Gastroesophageal sphincter (tissue), 3 donors: ENCODE measurements at regions not wholly inside any gene's neighbourhood (a gene's known extent, or its start where the extent isn't known, plus 50 kb on each side); places are given as distances from the start of the nearest gene placed in this dataset.

Experiments
- CTCF ChIP-seq, 4 experiments: fragments of 200-600 bp in 2 of 4; fragments of 450-650 bp in 2 of 4; sonication (generic) in 1 of 4; IDR thresholded peaks; one replicate each; pipeline ENCODE4 v1.5.1; 2017 to 2019; ENCODE audit warnings: antibody characterized with exemption in 4 of 4, mild to moderate bottlenecking in 2 of 4, moderate library complexity in 2 of 4
- EP300 ChIP-seq: sonication (generic); formaldehyde crosslinking; IDR thresholded peaks from one replicate; pipeline ENCODE4 v1.6.1; 2017; ENCODE audit warnings: antibody characterized with exemption, mild to moderate bottlenecking
- POLR2A ChIP-seq, 2 donors: fragments of 450-650 bp; IDR thresholded peaks; one replicate each; pipeline ENCODE4 v1.6.1; 2017; ENCODE audit warnings: antibody characterized with exemption in 2 of 2, mild to moderate bottlenecking in 2 of 2, moderate library complexity in 1 of 2
- POLR2AphosphoS5 ChIP-seq: sonication (generic); formaldehyde crosslinking; IDR thresholded peaks from one replicate; pipeline ENCODE4 v1.6.1; 2017; ENCODE audit warnings: antibody characterized with exemption

- TF ChIP-seq CTCF (IDR thresholded peaks at IDR 0.05) (no peak), POLR2A (IDR thresholded peaks at IDR 0.05) (no peak), POLR2AphosphoS5 (no peak), EP300 (no peak)
Observed at GRCh38 chr5:2201011-2201410, 318.3 kb upstream of the IRX4 start.
